HG02588 (cell line): ENCODE measurements at regions not wholly inside any gene's neighbourhood (a gene's known extent, or its start where the extent isn't known, plus 50 kb on each side); places are given as distances from the start of the nearest gene placed in this dataset.
A peak's percentile ranks its signal among the peaks of the same experiment; 100 is the strongest.

Experiments
- ATAC-seq: cut with Tn5 transposase; IDR thresholded peaks from one replicate; pipeline ENCODE4 v1.9.1; 2021; ENCODE audit warnings: mild to moderate bottlenecking, moderate library complexity; ENCODE audit not compliant: unreplicated experiment

DNA sequence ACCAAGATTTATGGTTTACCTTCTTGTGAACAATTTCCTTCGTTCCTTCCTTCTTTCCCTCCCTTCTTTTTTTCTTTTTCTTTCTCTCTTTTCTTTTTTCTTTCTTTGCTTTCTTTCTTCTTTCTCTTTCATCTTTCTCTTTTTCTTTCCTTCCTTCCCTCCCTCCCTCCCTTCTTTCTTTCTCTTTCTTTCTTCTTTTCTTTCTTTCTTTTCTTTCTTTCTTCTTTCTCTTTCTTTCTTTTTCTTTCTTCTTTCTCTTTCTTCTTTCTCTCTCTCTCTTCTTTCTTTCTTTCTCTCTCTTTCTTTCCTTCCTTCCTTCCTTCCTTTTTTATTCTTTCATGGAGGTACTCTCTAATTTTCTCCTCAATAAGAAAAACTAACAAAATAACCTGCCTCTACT, 462.1 kb upstream of the ATP2B1 start:
- ATAC-seq: no peak

DNA sequence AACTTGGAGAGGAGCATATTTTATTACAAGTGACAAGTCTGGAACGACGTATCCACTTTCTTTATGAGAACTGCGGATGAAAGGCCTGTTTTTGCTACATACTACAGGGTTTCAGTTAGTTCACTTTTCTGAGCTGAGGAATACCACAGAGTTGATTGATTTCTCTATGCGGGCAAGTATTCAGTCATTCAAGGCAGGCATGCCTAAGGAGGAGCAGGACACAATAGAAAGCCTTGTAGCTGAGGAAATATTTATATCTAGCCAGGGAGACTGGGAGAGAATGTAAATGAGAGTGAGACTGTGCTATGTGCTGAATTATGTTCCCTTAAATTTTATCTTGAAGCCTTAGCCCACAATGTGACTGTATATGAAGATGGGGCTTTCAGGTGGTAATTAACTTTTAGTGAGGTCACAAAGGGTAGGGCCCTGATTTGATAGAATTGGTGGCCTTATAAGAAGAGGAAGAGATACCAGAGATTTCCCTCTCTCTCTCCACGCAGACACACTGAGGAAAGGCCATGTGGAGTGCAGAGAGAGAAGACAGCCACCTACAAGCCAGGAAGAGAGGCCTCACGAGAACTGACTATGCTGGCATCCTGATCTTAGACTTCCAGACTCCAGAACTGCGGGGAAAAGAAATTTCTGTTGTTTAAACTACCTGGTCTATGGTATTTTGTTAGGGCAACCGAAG, 459.0 kb upstream of the ATP2B1 start:
- ATAC-seq: no peak

DNA sequence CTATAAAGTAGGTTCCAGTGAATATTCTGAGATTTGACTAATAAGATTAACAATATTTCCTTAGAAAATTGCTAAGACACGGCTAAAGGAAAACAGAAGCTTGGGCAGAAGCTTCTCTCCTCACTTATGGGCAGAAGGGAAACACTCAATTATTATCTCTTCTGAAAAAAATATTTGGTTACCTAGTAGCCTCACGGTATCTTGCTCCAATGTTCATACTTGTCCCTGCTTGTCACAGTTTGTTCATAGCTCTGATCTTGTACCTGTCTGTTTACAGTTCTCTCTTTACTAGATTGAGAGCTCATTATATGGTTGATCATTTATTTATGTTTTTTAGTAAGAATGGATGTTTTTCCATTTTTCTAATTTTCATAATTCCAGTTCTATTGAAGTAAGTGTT, 458.0 kb upstream of the ATP2B1 start:
- no peak for ATAC-seq

DNA sequence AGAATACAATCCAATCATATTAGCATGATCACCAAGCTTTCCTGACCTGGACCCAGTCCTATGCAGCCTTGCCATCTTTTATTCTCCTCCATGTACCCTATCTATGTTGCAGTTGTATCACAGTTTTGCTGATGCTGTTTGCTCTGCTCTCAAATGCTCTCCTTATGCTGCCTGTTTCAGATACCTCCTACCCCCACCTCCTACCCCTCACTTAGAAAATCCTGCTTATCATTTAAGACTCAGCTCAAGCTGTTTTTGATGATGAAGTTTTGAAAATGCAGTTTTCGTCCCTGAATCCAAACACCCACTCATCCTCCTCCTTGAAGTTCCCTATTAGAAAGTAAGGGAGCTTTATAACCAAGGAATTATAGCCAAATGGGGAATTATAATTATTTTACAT, 457.4 kb upstream of the ATP2B1 start:
- no peak for ATAC-seq

DNA sequence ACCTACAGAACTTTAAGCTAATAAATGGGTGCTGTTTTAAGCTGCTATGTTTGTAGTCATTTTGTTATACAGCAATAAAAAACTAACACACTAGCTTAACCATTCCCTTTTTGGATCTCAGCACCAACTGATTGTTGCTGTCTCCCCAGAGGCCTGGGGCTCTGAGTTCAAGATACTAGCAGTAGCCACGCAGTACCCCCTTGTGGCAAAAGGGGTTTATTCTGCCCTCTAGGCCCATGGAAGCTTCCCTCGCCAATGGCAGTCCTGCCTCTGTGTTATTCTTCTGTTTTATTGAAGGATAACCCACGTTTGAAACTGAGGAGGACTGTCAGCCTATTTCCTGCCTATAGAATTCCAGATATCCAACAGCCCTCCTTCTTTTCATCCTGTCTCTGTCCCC, 455.3 kb upstream of the ATP2B1 start:
- ATAC-seq: no peak

DNA sequence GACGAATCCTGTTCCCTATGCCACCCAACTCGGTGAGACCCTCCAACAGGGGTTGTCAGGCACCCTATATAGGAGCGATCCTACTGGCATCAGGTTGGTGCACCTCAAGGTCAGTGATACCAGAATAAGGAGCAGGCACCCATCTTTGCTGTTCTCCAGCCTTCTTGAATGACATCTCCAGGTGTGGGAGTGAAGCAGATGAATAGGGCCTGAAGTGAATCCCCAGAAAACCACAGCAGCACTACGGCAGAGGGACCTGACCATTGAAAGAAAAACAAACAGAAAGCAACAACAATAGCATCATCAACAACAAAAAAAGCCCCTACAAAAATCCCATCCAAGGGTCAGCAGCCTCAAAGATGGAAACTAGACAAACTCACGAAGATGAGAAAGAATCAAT, 445.2 kb upstream of the ATP2B1 start:
- no peak for ATAC-seq

DNA sequence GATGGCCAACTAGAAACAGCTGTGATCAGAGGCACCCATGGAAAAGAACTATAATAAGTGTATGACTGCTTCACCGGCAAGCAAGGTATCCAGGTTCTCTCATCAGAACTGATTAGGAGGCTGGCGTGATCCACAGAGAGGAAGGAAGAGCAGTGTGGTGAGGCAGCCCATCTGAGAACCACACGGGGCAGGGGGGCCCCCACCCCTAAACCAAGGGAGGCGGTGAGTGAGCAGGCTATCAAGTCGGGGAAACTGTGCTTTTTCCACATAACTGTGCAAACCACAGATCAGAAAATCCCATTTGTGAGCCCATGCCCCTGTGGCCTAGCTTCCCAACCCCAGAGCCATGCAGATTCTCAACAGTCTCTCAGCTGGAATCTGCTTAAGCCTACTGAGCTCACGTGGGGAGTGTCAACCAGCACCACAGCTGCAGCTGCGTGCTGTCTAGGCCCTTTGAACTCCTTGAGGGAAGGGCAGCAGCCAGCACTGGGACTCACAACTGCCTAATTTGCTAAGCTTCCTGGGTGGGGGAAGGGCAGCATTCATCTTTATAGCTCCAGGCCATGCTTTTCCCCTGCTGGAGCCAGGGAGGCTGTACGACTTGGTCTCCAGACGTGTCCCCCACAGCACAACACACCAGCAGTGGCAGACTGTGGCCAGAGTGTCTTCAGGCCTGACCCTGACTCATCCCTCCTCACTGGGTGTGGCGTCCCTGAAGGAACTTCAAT, 444.4 kb upstream of the ATP2B1 start:
- ATAC-seq: no peak

DNA sequence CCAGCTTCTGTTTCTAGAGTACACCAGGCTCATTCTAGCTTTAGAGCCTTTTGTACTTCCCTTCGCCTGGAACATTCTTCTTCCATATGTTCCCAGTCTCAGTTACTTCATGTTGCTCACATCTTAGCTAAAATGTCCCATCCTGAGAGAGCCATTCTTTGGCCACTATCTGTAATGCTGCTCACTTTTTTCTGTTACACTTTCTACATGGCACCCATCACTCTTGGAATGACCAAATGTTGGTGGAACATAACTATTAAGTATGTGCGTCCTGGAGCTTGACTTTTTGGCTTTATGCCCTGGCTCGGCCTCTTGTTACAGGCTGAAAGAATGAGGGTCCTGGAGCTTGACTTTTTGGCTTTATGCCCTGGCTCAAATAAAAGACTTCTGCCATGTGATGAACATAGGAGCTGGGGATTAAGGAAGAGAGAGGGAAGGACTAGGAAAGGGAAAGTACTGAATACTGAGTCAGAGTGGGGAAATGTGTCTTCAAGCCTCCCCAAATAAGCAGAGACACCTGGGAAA, 442.9 kb upstream of the ATP2B1 start:
- no peak for ATAC-seq

DNA sequence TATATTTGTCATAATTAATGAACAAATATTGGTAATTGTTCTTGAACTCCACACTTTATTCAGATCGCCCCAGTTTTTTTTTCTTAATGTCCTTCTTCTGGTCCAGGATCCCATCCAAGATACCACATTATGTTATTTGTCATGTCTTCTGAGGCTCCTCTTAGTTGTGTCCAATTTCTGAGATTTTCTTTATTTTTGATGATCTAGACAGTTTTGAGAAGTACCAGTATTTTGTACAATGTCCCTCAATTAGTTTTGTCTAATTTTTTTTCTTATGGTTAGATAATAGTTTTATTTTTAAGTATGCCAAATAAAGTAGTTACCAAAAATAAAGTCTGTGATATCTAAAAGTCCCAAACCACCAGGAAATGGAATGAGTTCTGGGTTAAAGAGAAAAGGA, 440.8 kb upstream of the ATP2B1 start:
- no peak for ATAC-seq

DNA sequence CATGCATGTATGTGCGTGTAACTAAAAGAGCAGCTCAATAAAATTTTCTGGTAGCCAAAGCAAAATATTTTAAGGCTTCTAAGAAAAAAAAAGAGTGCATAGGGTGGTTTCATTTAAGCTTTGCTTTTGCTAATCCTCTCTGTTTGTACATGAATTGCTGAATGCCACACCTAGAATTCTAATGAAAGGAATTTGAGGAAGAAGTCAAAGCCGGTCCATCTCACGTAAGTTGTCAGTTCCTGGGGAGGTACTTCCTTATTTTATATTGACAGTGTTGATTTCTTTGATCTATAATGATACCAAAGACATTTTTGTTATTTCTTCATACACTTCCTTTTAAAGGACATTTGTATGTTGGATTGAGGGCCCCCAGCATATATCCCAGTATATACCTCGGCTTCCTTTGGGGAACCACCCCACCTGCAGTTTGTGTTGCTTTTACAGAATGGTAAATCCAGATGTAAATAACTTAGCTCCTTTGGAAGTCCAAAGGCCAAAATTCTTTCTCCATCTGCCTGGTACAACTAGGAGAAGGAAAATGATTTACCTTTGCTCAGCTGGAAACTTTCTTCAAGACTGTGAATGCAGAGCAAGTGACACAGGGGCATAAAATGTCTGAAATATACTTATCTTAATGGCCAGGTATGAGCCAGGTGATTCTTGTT, 420.9 kb upstream of the ATP2B1 start:
- ATAC-seq: no peak

DNA sequence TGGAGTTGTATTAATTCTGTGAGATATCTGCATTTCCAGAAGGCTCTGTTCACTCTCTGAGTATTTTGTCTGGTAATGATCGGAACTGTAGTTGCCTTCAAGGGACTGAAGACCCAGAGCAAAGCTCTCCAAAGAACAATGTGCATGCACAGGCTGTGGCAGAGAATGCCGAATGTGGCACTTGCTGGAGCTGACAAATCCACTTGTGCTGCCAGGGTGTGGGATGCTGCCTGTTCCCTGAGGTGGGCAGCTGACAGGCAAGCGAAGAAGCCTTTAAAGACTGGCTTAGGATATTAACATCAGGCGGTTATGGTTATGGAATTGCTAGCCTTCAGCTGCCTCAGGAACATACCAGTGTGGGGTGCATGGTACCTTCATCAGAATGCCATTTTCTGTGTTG, 419.9 kb upstream of the ATP2B1 start:
- ATAC-seq: no peak

DNA sequence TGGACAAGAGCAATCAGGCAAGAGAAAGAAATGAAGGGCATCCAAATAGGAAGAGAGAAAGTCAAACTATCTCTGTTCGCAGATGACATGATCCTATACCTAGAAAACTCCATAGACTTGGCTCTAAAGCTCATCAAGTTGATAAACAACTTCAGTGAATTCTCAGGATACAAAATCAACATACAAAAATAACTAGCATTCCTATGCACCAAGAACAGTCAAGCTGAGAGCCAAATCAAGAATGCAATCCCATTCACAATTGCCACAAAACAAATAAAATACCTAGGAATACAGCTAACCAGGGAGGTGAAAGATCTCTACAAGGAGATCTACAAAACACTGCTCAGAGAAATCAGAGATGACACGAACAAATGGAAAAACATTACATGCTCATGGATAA, 417.5 kb upstream of the ATP2B1 start:
- ATAC-seq: no peak

DNA sequence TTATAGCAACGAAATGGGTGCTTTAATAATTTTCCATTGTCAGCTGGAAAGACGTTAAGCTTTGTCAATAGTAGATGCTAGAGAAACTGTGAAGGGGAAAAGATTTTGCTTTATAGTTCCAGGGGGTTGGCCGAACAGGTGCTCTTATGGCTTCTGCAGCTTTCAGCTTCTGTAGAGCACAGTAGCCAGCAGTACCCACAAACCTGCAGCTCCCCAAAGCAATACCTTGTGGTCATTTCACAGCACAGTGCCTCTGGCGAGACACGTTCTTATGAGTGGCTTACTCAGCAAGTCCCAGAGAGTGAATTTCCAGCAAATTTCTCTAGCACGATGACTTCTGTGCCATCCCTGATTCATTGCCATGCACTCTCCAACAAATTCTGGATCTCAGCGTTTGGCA, 416.3 kb upstream of the ATP2B1 start:
- ATAC-seq: no peak

DNA sequence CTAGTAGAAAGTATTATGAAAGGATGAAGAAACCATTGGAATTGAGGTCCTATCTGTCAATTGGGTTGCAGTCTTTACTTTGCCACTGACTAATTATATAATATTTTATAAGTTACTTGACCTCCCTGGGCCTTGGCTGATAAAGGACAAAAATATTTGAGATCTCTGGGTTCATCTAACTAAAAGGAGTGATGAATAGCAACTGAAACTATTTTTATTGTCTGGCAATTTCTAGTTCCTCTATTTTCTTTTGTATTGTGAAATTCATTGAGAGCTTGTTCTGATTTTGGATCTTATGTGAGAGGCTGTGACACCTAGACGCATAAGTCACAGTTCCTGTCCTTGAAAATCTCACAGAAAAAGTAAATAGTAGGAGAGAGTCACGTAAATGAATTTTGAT, 415.7 kb upstream of the ATP2B1 start:
- ATAC-seq: no peak

DNA sequence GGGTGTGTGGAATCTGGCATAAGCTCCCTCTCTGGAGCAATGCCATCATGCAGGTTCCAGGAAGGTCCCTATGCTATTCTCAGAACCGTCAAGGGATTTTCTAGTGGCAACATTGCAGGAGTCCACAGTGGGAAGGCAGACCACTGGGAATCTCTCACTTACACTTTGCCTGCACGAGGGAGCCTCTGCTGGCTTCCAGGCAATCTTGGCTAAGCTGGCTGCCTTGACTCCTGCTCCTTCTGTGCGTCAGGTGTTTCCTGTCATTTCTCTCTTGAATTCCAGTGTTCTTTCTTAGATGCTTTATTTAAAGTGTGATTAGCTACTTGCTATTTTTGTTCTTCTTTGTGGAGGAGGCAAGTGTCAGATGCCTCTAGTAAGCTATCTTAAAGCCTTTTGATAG, 414.0 kb upstream of the ATP2B1 start:
- ATAC-seq: no peak

DNA sequence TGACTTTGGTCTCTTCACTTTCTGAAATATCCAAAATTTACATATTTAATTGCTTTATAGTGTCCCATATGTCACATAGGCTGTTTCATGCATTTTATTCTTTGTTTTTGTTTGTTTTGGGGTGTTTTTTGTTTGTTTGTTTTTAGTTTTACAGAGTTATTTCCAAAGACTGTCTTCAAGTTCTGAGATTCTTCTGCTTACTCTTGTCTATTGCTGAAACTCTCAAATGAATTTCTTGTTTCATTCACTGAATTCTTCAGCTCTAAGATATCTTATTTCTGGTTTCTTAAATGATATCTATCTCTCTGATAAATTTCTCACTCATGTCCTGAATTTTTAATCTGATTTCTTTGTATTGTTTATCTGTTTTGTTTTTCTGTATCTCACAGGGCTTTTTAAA, 412.0 kb upstream of the ATP2B1 start:
- ATAC-seq: no peak

DNA sequence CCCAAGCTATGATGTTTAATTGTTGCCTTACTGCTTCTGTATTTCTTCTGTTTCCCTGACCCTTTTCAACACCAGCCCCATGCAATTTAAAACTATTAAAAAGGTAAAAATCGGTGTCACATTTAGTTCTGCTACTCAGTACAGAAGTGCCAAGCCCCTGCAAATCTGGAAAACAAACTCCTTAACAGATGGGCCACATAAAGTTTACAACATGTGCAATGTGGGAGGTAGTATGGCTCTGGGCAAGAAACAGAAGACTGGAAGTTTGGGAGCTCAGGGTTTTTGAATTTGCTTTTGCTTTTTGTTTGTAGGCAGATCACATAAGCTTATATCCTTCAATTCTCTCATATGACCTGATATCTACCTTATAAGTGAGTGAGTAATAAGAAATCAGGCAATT, 404.0 kb upstream of the ATP2B1 start:
- ATAC-seq: no peak

DNA sequence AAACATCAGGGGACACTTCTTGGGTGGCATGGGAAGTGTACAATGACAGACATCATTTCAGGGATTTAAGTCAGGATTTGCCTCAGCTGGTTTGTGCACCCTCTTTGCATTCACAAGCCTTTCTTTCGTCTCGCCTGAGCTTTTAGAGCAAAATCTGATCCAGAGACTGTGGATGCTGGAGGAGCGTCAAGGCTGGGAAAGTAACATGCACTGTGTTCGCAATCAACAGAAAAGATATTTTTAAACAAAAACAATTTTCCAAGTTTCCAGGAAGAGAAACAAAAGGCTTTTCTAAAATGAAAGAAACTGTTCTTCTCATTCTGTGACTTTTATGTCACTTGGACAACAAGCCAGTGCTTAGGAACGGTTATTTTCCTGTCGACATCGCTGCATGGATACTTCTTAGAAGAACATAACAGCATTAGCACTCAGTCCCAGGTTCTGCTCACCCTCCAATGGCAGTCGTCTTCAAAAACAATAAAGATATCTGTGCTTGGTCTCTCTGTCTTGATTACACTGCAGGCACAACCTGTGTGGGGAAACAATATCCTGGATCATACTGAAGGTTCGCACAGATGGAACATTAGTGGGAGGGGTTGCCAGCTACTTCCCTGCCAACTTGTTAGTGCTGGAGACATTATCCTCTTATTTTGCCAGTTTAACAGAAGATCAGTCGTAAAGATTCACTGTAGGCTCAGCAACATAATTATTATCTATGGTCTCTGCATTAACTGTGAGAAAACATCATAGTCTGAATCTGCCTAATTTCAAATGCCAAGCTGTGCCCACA, 403.3 kb upstream of the ATP2B1 start:
- ATAC-seq: no peak

DNA sequence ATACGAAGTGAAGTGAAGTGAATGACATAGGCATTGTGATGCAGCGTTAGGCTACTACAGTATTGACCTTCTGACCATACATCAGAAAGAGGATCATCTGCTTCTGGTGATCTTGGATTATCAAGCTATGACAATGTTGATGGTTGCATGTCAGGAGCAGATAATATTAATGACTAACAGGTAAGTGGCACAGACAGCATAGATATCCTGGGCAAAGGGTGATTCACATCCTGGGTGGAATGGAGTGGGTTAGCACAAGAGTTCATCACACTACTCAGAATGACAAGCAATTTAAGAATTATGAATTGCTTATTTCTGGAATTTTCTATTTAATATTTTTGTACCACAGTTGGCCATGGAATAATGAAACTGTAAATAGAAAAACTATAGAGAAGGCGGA, 397.9 kb upstream of the ATP2B1 start:
- no peak for ATAC-seq

DNA sequence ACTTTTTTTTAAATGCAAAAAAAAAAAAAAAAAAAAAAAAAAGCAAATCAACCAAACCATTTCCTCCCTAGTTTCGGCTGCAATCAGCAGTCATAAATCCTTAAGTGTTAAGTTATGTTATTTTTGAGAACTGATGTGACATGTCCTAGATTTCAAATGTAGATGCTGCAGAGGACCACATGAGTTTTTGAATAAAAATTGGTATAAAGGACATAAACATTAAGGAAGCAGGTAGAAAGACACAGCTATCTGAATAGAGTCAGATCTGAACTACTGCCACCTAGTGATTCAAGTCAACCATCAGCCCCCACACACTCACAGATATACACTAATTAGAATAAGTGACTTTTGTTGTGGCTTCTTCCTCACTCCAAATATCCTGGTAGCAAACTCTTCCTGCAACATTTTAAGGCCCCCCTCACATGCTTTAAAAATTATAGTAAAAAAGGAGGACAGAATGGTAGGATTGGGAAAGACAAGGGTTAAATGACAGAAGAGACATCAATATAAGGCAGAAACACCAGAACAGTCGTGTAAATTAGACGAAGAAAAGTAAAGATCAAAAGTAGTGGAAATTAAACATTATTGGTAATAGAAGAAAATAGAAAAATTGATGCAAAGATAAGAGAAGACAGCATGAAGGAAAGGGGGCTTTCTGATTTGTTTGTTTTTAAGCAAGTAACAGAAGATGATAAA, 394.5 kb upstream of the ATP2B1 start:
- ATAC-seq: peak; percentile 69

DNA sequence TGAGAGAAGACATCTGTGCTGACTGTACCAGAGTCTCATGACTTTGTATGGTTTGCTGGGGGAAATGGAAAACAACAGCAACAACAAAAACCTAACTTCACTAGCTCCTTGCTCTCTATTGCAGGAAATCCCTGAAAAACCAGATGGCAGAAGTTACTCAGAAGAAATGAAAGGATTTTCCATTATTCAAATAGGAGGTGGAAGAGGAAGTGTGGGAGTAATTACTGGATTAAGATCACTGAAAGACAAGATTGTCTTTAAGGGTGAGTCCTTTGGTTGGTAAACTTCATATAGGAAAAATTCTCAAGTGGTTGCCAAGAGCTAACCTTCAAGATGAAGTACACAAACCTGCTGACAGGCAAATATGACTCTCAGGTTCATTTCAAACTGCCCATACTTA, 391.9 kb upstream of the ATP2B1 start:
- ATAC-seq: no peak
